ENCODE measurements at regions not wholly inside any gene's neighbourhood (a gene's known extent, or its start where the extent isn't known, plus 50 kb on each side); places are given as distances from the start of the nearest gene placed in this dataset.
A peak's percentile ranks its signal among the peaks of the same experiment; 100 is the strongest.
"Not testable (repeated sequence)": the region's sequence is repeated elsewhere in the genome, so short reads cannot be mapped to it uniquely, and the experiment has no call there.

GRCh38 chr10:121339114-121339513, 259.1 kb downstream of the FGFR2 start:
- no peak for DNase-seq

GRCh38 chr10:121340271-121340831, 257.9 kb downstream of the FGFR2 start:
- DNase-seq = peak; percentile 20

- no peak for DNase-seq
Measured at GRCh38 chr10:121351540-121351939, 246.7 kb downstream of the FGFR2 start.

GRCh38 chr10:121352231-121352855, 245.9 kb downstream of the FGFR2 start:
- DNase-seq = no peak

- DNase-seq = no peak
Measured at GRCh38 chr10:121355161-121355560, 243.1 kb downstream of the FGFR2 start.

GRCh38 chr10:121356183-121356582, 242.1 kb downstream of the FGFR2 start:
- no peak for DNase-seq

- no peak for DNase-seq
Measured at GRCh38 chr10:121357401-121357800, 240.8 kb downstream of the FGFR2 start.

GRCh38 chr10:121362026-121362425, 236.2 kb downstream of the FGFR2 start:
- DNase-seq = no peak

GRCh38 chr10:121365566-121365965, 232.7 kb downstream of the FGFR2 start:
- DNase-seq = no peak

- no peak for DNase-seq
Measured at GRCh38 chr10:121368347-121369025, 229.8 kb downstream of the FGFR2 start.

- no peak for DNase-seq
Measured at GRCh38 chr10:121369616-121370015, 228.6 kb downstream of the FGFR2 start.

GRCh38 chr10:121371836-121372235, 226.4 kb downstream of the FGFR2 start:
- DNase-seq = no peak

- no peak for DNase-seq
Measured at GRCh38 chr10:121373411-121373810, 224.8 kb downstream of the FGFR2 start.

- no peak for DNase-seq
Measured at GRCh38 chr10:121374121-121374520, 224.1 kb downstream of the FGFR2 start.

GRCh38 chr10:121375172-121375571, 223.1 kb downstream of the FGFR2 start:
- peak; percentile 35 for DNase-seq

- no peak for DNase-seq
Measured at GRCh38 chr10:121378251-121378801, 219.9 kb downstream of the FGFR2 start.

GRCh38 chr10:121379013-121379412, 219.2 kb downstream of the FGFR2 start:
- DNase-seq = no peak

- no peak for DNase-seq
Measured at GRCh38 chr10:121380211-121380610, 218.0 kb downstream of the FGFR2 start.

GRCh38 chr10:121382029-121382520, 216.2 kb downstream of the FGFR2 start:
- not testable (repeated sequence) for DNase-seq

GRCh38 chr10:121385136-121385535, 213.1 kb downstream of the FGFR2 start:
- DNase-seq = no peak

GRCh38 chr10:121392657-121393056, 205.6 kb downstream of the FGFR2 start:
- no peak for DNase-seq

GRCh38 chr10:121393522-121393921, 204.7 kb downstream of the FGFR2 start:
- DNase-seq = no peak

- DNase-seq = not testable (repeated sequence)
Measured at GRCh38 chr10:121400507-121400906, 197.7 kb downstream of the FGFR2 start.

GRCh38 chr10:121403527-121403926, 194.7 kb downstream of the FGFR2 start:
- no peak for DNase-seq

Data from NCI-H2227 treated with DMSO at 0.1 percent for 48 hours (cell line).